ENCODE measurements at regions not wholly inside any gene's neighbourhood (a gene's known extent, or its start where the extent isn't known, plus 50 kb on each side); places are given as distances from the start of the nearest gene placed in this dataset.

GRCh38 chr2:239693761-239694415 lies 293.1 kb upstream of the HDAC4 start:
- POLR2A ChIA-PET, result no interaction called here
- Histone ChIP-seq H3K27me3 (ENCODE audit: control insufficient read depth in 2 of 2, insufficient read depth in 2 of 2, low read length in 2 of 2) (no peaks in the 10 kb centered on the region), H3K36me3 (ENCODE audit: control insufficient read depth in 2 of 3, insufficient read depth in 3 of 3, low read length in 3 of 3) (no peaks in the 10 kb centered on the region), H3K4me3 (ENCODE audit: low read length) (no peak overlapping the region), H3K4me1 (ENCODE audit: control insufficient read depth in 2 of 2, insufficient read depth in 2 of 2, low read length in 2 of 2) (no peaks in the 10 kb centered on the region), H3K27ac (ENCODE audit: low read depth, low read length) (no peak overlapping the region), H3K9me3 (ENCODE audit: control insufficient read depth in 2 of 3, low read length in 3 of 3) (no peaks in the 10 kb centered on the region)
- intact Hi-C loops (cut with micrococcal nuclease), result no loop called here
- CTCF ChIA-PET, result no interaction called here
- H3K4me3 Mint-ChIP-seq, result no peak overlapping the region
- ATAC-seq (no peak), DNase-seq (no peak)
- no peaks in the 10 kb centered on the region for H3K36me3 Mint-ChIP-seq
- H3K4me1 Mint-ChIP-seq, result no peaks in the 10 kb centered on the region
- no peaks in the 10 kb centered on the region for H3K9me3 Mint-ChIP-seq
- H3K27ac Mint-ChIP-seq, result no peak overlapping the region
- H3K27me3 Mint-ChIP-seq, result peaks cover 0 to 1% (median 0%) of the 10 kb centered on the region in 5 donors

DNA sequence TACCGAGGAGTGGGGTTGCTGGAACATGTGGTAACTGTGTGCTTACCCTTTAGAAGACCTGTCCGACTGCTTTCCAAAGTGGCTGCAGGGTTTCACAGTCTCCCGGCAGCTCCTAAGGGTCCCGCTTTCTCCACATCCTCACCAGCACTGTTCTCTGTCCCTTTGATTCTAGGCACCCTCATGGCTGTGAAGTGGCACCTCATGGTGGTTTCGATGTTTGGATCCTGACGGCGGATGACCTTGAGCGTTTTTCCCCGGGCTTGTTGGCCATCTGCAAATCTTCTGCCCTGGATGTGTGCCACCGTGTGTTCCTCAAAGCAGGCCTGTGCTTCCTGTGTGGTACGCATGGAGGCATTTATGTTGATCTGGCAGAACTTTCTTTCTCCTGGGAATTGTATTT lies 292.5 kb upstream of the HDAC4 start:
- no peaks in the 10 kb centered on the region for H3K9me3 Mint-ChIP-seq
- POLR2A ChIA-PET, result no interaction called here
- CTCF ChIA-PET, result no interaction called here

GRCh38 chr2:239692919-239693318 lies 292.1 kb upstream of the HDAC4 start:
- Mint-ChIP-seq H3K9me3 (no peaks in the 10 kb centered on the region), H3K4me3 (no peak overlapping the region), H3K27ac (peak overlapping the region in 1 of 9 donors; percentile 26), H3K36me3 (no peaks in the 10 kb centered on the region), H3K27me3 (peaks cover 0 to 9% (median 7%) of the 10 kb centered on the region in 5 donors), H3K4me1 (no peaks in the 10 kb centered on the region)
- ChIA-PET POLR2A (no interaction called here), CTCF (no interaction called here)
- no peaks in the 10 kb centered on the region for H3K27me3 ChIP-seq (ENCODE audit: control insufficient read depth in 2 of 2, insufficient read depth in 2 of 2, low read length in 2 of 2)
- intact Hi-C loops (cut with micrococcal nuclease), result no loop called here
- no peak overlapping the region for H3K27ac ChIP-seq (ENCODE audit: low read depth, low read length)
- no peaks in the 10 kb centered on the region for H3K9me3 ChIP-seq (ENCODE audit: control insufficient read depth in 2 of 3, low read length in 3 of 3)
- DNase-seq (no peak), ATAC-seq (no peak)
- no peaks in the 10 kb centered on the region for H3K36me3 ChIP-seq (ENCODE audit: control insufficient read depth in 2 of 3, insufficient read depth in 3 of 3, low read length in 3 of 3)
- H3K4me3 ChIP-seq (ENCODE audit: low read length), result no peak overlapping the region
- no peaks in the 10 kb centered on the region for H3K4me1 ChIP-seq (ENCODE audit: control insufficient read depth in 2 of 2, insufficient read depth in 2 of 2, low read length in 2 of 2)

More for the DNA sequence above, 292.5 kb upstream of the HDAC4 start:
- ATAC-seq, result no peak
- Histone ChIP-seq H3K27ac (ENCODE audit: low read depth, low read length) (no peak overlapping the region), H3K4me3 (ENCODE audit: low read length) (no peak overlapping the region), H3K36me3 (ENCODE audit: control insufficient read depth in 2 of 3, insufficient read depth in 3 of 3, low read length in 3 of 3) (no peaks in the 10 kb centered on the region), H3K9me3 (ENCODE audit: control insufficient read depth in 2 of 3, low read length in 3 of 3) (no peaks in the 10 kb centered on the region), H3K4me1 (ENCODE audit: control insufficient read depth in 2 of 2, insufficient read depth in 2 of 2, low read length in 2 of 2) (no peaks in the 10 kb centered on the region), H3K27me3 (ENCODE audit: control insufficient read depth in 2 of 2, insufficient read depth in 2 of 2, low read length in 2 of 2) (no peaks in the 10 kb centered on the region)
- intact Hi-C loops (cut with micrococcal nuclease), result no loop called here
- Mint-ChIP-seq H3K4me3 (no peak overlapping the region), H3K36me3 (no peaks in the 10 kb centered on the region), H3K27me3 (peaks cover 0 to 7% (median 4%) of the 10 kb centered on the region in 5 donors), H3K27ac (no peak overlapping the region), H3K4me1 (no peaks in the 10 kb centered on the region)
- DNase-seq, result no peak

DNA sequence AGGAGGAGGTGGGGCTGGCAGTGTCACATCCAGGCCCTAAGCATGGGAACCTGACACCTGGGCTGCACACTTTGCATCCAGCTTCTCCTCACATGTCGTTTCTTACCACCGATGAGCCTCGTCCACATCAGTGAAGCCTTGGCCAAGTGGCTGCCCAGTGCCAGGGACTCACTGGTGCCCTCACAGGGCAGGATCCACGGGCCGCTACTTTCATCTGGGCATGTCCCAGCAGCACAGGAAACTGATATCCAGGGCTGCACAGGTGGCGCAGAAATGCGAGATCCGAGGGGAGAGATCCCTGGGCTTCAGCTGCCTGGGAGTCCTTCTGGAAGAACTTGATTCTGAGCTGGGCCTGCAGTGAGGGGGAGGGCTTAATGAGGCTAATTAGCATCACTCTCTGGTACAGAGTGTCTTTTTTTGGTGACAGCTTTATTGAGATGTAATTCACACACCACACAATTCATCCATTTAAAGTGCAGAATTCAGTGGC lies 291.6 kb upstream of the HDAC4 start:
- Mint-ChIP-seq H3K4me1 (no peaks in the 10 kb centered on the region), H3K27ac (peak overlapping the region in 1 of 9 donors; percentile 26), H3K9me3 (no peaks in the 10 kb centered on the region), H3K27me3 (peaks cover 0 to 11% (median 8%) of the 10 kb centered on the region in 5 donors), H3K4me3 (no peak overlapping the region), H3K36me3 (no peaks in the 10 kb centered on the region)
- no peaks in the 10 kb centered on the region for H3K27me3 ChIP-seq (ENCODE audit: control insufficient read depth in 2 of 2, insufficient read depth in 2 of 2, low read length in 2 of 2)
- H3K9me3 ChIP-seq (ENCODE audit: control insufficient read depth in 2 of 3, low read length in 3 of 3), result no peaks in the 10 kb centered on the region
- H3K36me3 ChIP-seq (ENCODE audit: control insufficient read depth in 2 of 3, insufficient read depth in 3 of 3, low read length in 3 of 3), result no peaks in the 10 kb centered on the region
- ATAC-seq (no peak), DNase-seq (no peak)
- no peak overlapping the region for H3K27ac ChIP-seq (ENCODE audit: low read depth, low read length)
- no peak overlapping the region for H3K4me3 ChIP-seq (ENCODE audit: low read length)
- H3K4me1 ChIP-seq (ENCODE audit: control insufficient read depth in 2 of 2, insufficient read depth in 2 of 2, low read length in 2 of 2), result no peaks in the 10 kb centered on the region
- POLR2A ChIA-PET, result no interaction called here
- intact Hi-C loops (cut with micrococcal nuclease), result no loop called here
- CTCF ChIA-PET, result no interaction called here

DNA sequence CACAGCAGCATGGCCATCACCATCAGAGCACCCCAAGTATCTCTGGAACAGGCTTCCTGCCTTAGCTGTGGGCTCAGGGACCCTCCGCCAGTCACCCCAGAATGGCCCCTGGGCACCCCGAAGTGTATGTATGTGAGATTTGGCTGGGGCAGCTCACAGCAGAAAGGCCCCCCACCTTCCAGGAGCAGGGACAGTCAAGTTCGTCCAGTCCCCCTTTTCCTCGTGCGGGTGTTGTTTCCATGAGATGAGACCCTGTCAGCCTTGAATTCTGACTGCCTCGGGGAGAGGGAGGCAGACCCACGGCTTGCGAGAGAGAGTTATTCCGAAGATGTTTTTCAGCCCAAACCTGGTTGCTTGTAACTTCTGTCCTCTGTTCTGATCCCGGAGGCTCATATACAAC lies 290.9 kb upstream of the HDAC4 start:
- intact Hi-C loops (cut with micrococcal nuclease), result no loop called here
- Histone ChIP-seq H3K27ac (ENCODE audit: low read depth, low read length) (no peak overlapping the region), H3K27me3 (ENCODE audit: control insufficient read depth in 2 of 2, insufficient read depth in 2 of 2, low read length in 2 of 2) (no peaks in the 10 kb centered on the region), H3K36me3 (ENCODE audit: control insufficient read depth in 2 of 3, insufficient read depth in 3 of 3, low read length in 3 of 3) (no peaks in the 10 kb centered on the region), H3K9me3 (ENCODE audit: control insufficient read depth in 2 of 3, low read length in 3 of 3) (no peaks in the 10 kb centered on the region), H3K4me1 (ENCODE audit: control insufficient read depth in 2 of 2, insufficient read depth in 2 of 2, low read length in 2 of 2) (no peaks in the 10 kb centered on the region), H3K4me3 (ENCODE audit: low read length) (no peak overlapping the region)
- H3K27ac Mint-ChIP-seq, result no peak overlapping the region
- DNase-seq (no peak), ATAC-seq (no peak)
- CTCF ChIA-PET, result no interaction called here
- no peaks in the 10 kb centered on the region for H3K4me1 Mint-ChIP-seq
- H3K9me3 Mint-ChIP-seq, result no peaks in the 10 kb centered on the region
- H3K4me3 Mint-ChIP-seq, result no peak overlapping the region
- H3K27me3 Mint-ChIP-seq, result peaks cover 0 to 11% (median 8%) of the 10 kb centered on the region in 5 donors
- POLR2A ChIA-PET, result no interaction called here
- H3K36me3 Mint-ChIP-seq, result no peaks in the 10 kb centered on the region

DNA sequence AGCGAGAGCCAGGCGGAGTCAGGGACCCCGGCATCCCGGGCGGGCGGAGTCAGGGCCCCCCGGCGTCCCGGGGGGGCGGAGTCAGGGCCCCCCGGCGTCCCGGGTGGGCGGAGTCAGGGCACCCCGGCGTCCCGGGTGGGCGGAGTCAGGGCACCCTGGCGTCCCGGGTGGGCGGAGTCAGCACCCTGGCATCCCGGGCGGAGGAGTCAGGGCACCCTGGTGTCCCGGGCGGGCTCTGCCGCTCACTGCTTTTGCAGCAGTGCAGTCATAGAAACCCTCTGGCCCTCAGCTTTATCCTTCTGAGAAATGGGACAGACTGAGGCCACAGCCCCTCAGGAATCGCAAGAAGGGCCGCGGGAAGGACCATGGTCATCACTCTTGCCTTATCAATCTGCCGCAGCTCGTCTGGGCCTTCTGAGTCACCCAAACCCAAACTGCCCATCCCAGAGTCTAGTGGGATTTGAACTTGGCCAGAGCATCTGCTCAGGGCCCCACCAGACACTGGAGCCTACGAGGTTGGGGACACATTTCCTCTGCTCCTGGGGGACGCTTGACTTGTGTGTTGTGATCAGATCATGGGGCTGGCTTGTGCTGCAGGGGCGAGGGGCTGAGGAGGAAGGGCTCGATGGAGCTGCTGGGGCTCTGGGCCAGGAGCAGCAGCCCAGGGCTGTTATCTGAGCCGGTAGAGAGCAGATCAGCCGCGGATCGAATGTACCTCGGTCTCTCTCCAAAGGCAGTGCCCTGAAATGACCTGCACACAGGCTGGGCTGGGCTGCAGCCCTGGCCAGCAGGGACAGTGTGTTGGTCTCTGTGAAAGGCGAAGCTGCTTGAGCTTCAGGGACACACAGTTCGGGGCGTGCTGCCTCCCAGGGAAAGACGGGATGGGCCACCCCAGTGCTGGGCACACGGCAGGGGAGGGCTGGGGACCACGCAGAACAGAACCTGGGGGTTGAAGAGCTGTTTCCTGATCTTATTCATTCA lies 290.1 kb upstream of the HDAC4 start:
- H3K4me1 Mint-ChIP-seq, result no peaks in the 10 kb centered on the region
- Histone ChIP-seq H3K4me3 (ENCODE audit: low read length) (no peak overlapping the region), H3K9me3 (ENCODE audit: control insufficient read depth in 2 of 3, low read length in 3 of 3) (no peaks in the 10 kb centered on the region), H3K36me3 (ENCODE audit: control insufficient read depth in 2 of 3, insufficient read depth in 3 of 3, low read length in 3 of 3) (no peaks in the 10 kb centered on the region), H3K4me1 (ENCODE audit: control insufficient read depth in 2 of 2, insufficient read depth in 2 of 2, low read length in 2 of 2) (no peaks in the 10 kb centered on the region), H3K27ac (ENCODE audit: low read depth, low read length) (no peak overlapping the region), H3K27me3 (ENCODE audit: control insufficient read depth in 2 of 2, insufficient read depth in 2 of 2, low read length in 2 of 2) (no peaks in the 10 kb centered on the region)
- peaks cover 0 to 12% (median 8%) of the 10 kb centered on the region in 5 donors for H3K27me3 Mint-ChIP-seq
- intact Hi-C loops (cut with micrococcal nuclease), result no loop called here
- H3K27ac Mint-ChIP-seq, result no peak overlapping the region
- no peak for ATAC-seq
- no peaks in the 10 kb centered on the region for H3K36me3 Mint-ChIP-seq
- no peak for DNase-seq
- H3K9me3 Mint-ChIP-seq, result no peaks in the 10 kb centered on the region
- ChIA-PET CTCF (no interaction called here), POLR2A (no interaction called here)
- H3K4me3 Mint-ChIP-seq, result no peak overlapping the region
